AG04449 (cell line): ENCODE measurements at regions not wholly inside any gene's neighbourhood (a gene's known extent, or its start where the extent isn't known, plus 50 kb on each side); places are given as distances from the start of the nearest gene placed in this dataset.

Experiments used
- CTCF ChIA-PET: fragments of 350-600 bp; formaldehyde crosslinking; extraction: SDS; loops from one replicate; lab custom pipeline; 2021; ENCODE audit warnings: antibody characterized with exemption; lab: Yijun Ruan, JAX
- POLR2A ChIA-PET: fragments of 400-600, 350-600 bp; formaldehyde crosslinking; extraction: SDS; loops from one replicate; lab custom pipeline; 2020; ENCODE audit warnings: antibody characterized with exemption, inconsistent platforms; lab: Yijun Ruan, JAX
- DNase-seq: peaks from one replicate; pipeline ENCODE4 v3.0.0-alpha.2; 2010; ENCODE audit warnings: low read depth, low spot score
- H3K4me3 ChIP-seq: 2 replicates; pipeline ENCODE4 v1.5.1; 2011; ENCODE audit warnings: low read depth, mild to moderate bottlenecking, control low read depth, low read length
- TF ChIP-seq, protein P1 (sequence below): IDR thresholded peaks from one replicate; pipeline ENCODE4 v1.5.1; 2011; ENCODE audit warnings: mild to moderate bottlenecking, moderate library complexity, low read length, control low read depth, inconsistent platforms; ENCODE audit not compliant: insufficient read depth; ENCODE audit errors: missing control alignments

- no peak overlapping the region for H3K4me3 ChIP-seq
- TF ChIP-seq, protein P1, sequence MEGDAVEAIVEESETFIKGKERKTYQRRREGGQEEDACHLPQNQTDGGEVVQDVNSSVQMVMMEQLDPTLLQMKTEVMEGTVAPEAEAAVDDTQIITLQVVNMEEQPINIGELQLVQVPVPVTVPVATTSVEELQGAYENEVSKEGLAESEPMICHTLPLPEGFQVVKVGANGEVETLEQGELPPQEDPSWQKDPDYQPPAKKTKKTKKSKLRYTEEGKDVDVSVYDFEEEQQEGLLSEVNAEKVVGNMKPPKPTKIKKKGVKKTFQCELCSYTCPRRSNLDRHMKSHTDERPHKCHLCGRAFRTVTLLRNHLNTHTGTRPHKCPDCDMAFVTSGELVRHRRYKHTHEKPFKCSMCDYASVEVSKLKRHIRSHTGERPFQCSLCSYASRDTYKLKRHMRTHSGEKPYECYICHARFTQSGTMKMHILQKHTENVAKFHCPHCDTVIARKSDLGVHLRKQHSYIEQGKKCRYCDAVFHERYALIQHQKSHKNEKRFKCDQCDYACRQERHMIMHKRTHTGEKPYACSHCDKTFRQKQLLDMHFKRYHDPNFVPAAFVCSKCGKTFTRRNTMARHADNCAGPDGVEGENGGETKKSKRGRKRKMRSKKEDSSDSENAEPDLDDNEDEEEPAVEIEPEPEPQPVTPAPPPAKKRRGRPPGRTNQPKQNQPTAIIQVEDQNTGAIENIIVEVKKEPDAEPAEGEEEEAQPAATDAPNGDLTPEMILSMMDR = no peak
- CTCF ChIA-PET = interaction anchor here (1.4 kb wide), 1 partner anchor 13 kb away, joined by 6 read pairs; no protein-coding TSS in a partner anchor
- no peak for DNase-seq
- POLR2A ChIA-PET = no interaction called here
Observed at GRCh38 chr12:107624493-107624892, 61.1 kb upstream of the PWP1 start.

GRCh38 chr12:107631715-107632114, 53.9 kb upstream of the PWP1 start:
- DNase-seq = no peak
- TF ChIP-seq, protein P1 = no peak
- ChIA-PET CTCF (interaction anchor here (1.0 to 1.2 kb wide), 3 partner anchors 20 to 500 kb away, joined by 3 read pairs; no protein-coding TSS in a partner anchor), POLR2A (no interaction called here)
- H3K4me3 ChIP-seq = no peak overlapping the region

- ChIA-PET CTCF (interaction anchor here (1.0 kb wide), 2 partner anchors 21 to 23 kb away, joined by 3 read pairs; no protein-coding TSS in a partner anchor), POLR2A (no interaction called here)
- TF ChIP-seq, protein P1 = no peak
- DNase-seq = no peak
- no peak overlapping the region for H3K4me3 ChIP-seq
Observed at GRCh38 chr12:107632246-107632645, 53.4 kb upstream of the PWP1 start.

- TF ChIP-seq, protein P1 = no peak
- no peak for DNase-seq
- ChIA-PET CTCF (interaction anchor here (1.0 to 1.7 kb wide), 3 partner anchors 12 to 490 kb away, joined by 3 to 4 read pairs (median 3); no protein-coding TSS in a partner anchor), POLR2A (no interaction called here)
- H3K4me3 ChIP-seq = no peak overlapping the region
Observed at GRCh38 chr12:107634530-107634929, 51.1 kb upstream of the PWP1 start.

GRCh38 chr12:107635139-107635538, 50.5 kb upstream of the PWP1 start:
- H3K4me3 ChIP-seq = no peak overlapping the region
- DNase-seq = no peak
- POLR2A ChIA-PET = no interaction called here
- TF ChIP-seq, protein P1 = no peak
- CTCF ChIA-PET = interaction anchor here (0.8 to 1.7 kb wide), 4 partner anchors 13 to 503 kb away, joined by 3 to 4 read pairs (median 3); no protein-coding TSS in a partner anchor
